ENCODE measurements at regions not wholly inside any gene's neighbourhood (a gene's known extent, or its start where the extent isn't known, plus 50 kb on each side); places are given as distances from the start of the nearest gene placed in this dataset.

DNA sequence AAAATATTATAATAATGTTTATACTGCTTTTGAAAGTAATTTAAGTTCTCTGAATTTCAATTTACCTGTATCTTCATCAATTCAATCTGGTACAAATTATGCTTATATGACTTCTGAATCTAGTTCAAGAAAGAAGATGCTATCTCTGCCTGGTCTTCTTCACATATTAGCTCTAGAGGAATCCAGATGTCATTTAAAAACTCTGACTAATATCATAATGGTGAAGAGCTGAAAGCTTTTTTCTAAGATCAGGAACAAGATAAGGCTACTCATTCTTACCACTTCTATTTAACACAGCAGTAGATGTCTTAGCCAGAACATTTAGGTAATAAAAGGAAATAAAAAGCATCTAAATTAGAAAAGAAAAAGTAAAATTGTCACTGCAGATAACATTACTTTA lies 636.1 kb downstream of the ARAP2 start:
- DNase-seq (ENCODE audit: unreplicated experiment), result no peak
- Mint-ChIP-seq H3K9me3 (ENCODE audit: unreplicated experiment) (no peaks in the 10 kb centered on the region), H3K27me3 (ENCODE audit: insufficient read depth, unreplicated experiment) (no peaks in the 10 kb centered on the region), H3K27ac (ENCODE audit: low read depth, unreplicated experiment) (no peak overlapping the region), H3K4me1 (ENCODE audit: insufficient read depth, unreplicated experiment) (no peaks in the 10 kb centered on the region), H3K4me3 (ENCODE audit: unreplicated experiment) (no peak overlapping the region), H3K36me3 (ENCODE audit: insufficient read depth, unreplicated experiment) (no peaks in the 10 kb centered on the region)
- CTCF ChIA-PET, result no interaction called here
- intact Hi-C loops (cut with micrococcal nuclease), result no loop called here
- POLR2A ChIA-PET, result interaction anchor here (0.5 kb wide), 1 partner anchor 441 kb away, joined by 4 read pairs; no protein-coding TSS in a partner anchor
- TF ChIP-seq, protein P1, sequence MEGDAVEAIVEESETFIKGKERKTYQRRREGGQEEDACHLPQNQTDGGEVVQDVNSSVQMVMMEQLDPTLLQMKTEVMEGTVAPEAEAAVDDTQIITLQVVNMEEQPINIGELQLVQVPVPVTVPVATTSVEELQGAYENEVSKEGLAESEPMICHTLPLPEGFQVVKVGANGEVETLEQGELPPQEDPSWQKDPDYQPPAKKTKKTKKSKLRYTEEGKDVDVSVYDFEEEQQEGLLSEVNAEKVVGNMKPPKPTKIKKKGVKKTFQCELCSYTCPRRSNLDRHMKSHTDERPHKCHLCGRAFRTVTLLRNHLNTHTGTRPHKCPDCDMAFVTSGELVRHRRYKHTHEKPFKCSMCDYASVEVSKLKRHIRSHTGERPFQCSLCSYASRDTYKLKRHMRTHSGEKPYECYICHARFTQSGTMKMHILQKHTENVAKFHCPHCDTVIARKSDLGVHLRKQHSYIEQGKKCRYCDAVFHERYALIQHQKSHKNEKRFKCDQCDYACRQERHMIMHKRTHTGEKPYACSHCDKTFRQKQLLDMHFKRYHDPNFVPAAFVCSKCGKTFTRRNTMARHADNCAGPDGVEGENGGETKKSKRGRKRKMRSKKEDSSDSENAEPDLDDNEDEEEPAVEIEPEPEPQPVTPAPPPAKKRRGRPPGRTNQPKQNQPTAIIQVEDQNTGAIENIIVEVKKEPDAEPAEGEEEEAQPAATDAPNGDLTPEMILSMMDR (IDR thresholded peaks at IDR 0.05; ENCODE audit: unreplicated experiment), result no peak
- no TSS peak for BruUV-seq (replicated peaks)

DNA sequence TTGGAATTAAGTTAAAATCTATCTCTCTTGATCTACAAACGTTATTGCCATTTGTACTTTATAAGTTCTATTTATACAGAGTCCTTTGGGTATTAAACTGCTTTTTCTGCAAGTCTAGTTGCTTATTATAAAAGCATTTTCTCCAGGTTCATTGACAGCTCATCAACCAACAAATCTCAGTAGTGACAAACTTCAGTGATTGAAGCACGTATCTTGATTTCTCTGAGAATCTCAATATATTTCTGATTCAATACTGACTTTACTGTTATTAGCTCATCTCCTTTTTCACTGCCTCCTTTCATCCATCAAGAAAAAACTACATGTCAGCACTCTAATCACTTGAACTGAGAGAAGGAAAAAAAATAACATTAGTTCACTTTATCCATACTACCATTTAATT lies 630.2 kb downstream of the ARAP2 start:
- ChIA-PET POLR2A (interaction anchor here (0.7 kb wide), 1 partner anchor 27 kb away, joined by 3 read pairs; no protein-coding TSS in a partner anchor), CTCF (no interaction called here)
- intact Hi-C loops (cut with micrococcal nuclease), result no loop called here
- H3K36me3 Mint-ChIP-seq (ENCODE audit: insufficient read depth, unreplicated experiment), result no peaks in the 10 kb centered on the region
- no peaks in the 10 kb centered on the region for H3K9me3 Mint-ChIP-seq (ENCODE audit: unreplicated experiment)
- H3K27ac Mint-ChIP-seq (ENCODE audit: low read depth, unreplicated experiment), result no peak overlapping the region
- no TSS peak for BruUV-seq (replicated peaks)
- no peaks in the 10 kb centered on the region for H3K27me3 Mint-ChIP-seq (ENCODE audit: insufficient read depth, unreplicated experiment)
- no peaks in the 10 kb centered on the region for H3K4me1 Mint-ChIP-seq (ENCODE audit: insufficient read depth, unreplicated experiment)
- no peak for DNase-seq (ENCODE audit: unreplicated experiment)
- H3K4me3 Mint-ChIP-seq (ENCODE audit: unreplicated experiment), result no peak overlapping the region
- TF ChIP-seq, protein P1 (IDR thresholded peaks at IDR 0.05; ENCODE audit: unreplicated experiment), result no peak

DNA sequence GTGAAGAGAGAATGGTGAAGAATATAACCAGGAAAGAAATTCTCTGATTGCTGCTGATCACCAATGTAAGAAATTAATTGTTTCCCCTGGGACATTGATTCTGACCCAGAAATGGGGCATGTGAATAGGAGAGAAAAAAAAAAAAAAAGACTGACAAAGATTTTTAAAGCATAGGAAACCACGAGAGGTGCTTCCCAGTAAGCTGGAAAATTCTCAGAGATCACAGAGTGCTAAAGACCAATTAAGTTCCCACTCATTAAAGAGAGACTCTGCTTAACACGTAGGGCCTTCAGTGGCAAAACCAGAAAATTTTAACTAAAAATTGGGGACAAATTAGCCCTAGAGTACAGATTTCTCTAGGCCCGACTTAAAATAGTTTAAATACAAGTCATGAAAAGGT lies 604.4 kb downstream of the ARAP2 start:
- POLR2A ChIA-PET, result no interaction called here
- DNase-seq (ENCODE audit: unreplicated experiment), result no peak
- H3K27ac Mint-ChIP-seq (ENCODE audit: low read depth, unreplicated experiment), result no peak overlapping the region
- no TSS peak for BruUV-seq (replicated peaks)
- H3K4me1 Mint-ChIP-seq (ENCODE audit: insufficient read depth, unreplicated experiment), result no peaks in the 10 kb centered on the region
- no peaks in the 10 kb centered on the region for H3K36me3 Mint-ChIP-seq (ENCODE audit: insufficient read depth, unreplicated experiment)
- intact Hi-C loops (cut with micrococcal nuclease), result no loop called here
- CTCF ChIA-PET, result no interaction called here
- peaks cover 9% of the 10 kb centered on the region for H3K9me3 Mint-ChIP-seq (ENCODE audit: unreplicated experiment)
- no peaks in the 10 kb centered on the region for H3K27me3 Mint-ChIP-seq (ENCODE audit: insufficient read depth, unreplicated experiment)
- TF ChIP-seq, protein P1 (IDR thresholded peaks at IDR 0.05; ENCODE audit: unreplicated experiment), result no peak
- H3K4me3 Mint-ChIP-seq (ENCODE audit: unreplicated experiment), result no peak overlapping the region

DNA sequence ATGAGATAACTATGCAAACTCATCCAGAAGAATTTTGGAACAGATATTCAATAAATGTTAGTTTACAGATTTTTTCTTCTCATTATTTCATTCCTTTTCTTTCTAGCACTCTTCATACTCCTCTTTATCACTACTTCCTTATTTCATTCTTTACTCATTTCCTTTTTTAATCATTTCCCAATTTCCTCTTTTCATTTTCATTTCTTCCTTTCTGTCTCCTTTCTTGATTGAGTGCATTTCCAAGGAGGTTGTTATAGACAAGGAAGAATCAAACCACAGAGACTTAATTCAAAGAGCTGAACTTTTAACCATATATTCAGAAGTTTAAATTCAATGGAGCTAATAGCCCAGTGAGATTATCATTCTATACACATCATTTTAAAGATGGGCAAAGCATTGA lies 600.7 kb downstream of the ARAP2 start:
- Mint-ChIP-seq H3K27ac (ENCODE audit: low read depth, unreplicated experiment) (no peak overlapping the region), H3K9me3 (ENCODE audit: unreplicated experiment) (no peaks in the 10 kb centered on the region), H3K27me3 (ENCODE audit: insufficient read depth, unreplicated experiment) (no peaks in the 10 kb centered on the region), H3K36me3 (ENCODE audit: insufficient read depth, unreplicated experiment) (no peaks in the 10 kb centered on the region), H3K4me1 (ENCODE audit: insufficient read depth, unreplicated experiment) (no peaks in the 10 kb centered on the region), H3K4me3 (ENCODE audit: unreplicated experiment) (no peak overlapping the region)
- no peak for DNase-seq (ENCODE audit: unreplicated experiment)
- intact Hi-C loops (cut with micrococcal nuclease), result no loop called here
- POLR2A ChIA-PET, result no interaction called here
- BruUV-seq (replicated peaks), result no TSS peak
- CTCF ChIA-PET, result interaction anchor here (0.6 to 0.7 kb wide), 2 partner anchors 63 to 1686 kb away, joined by 3 to 6 read pairs; no protein-coding TSS in a partner anchor
- TF ChIP-seq, protein P1 (IDR thresholded peaks at IDR 0.05; ENCODE audit: unreplicated experiment), result no peak

All from MCF 10A (cell line).